ENCODE measurements at regions not wholly inside any gene's neighbourhood (a gene's known extent, or its start where the extent isn't known, plus 50 kb on each side); places are given as distances from the start of the nearest gene placed in this dataset.
A peak's percentile ranks its signal among the peaks of the same experiment; 100 is the strongest.

DNA sequence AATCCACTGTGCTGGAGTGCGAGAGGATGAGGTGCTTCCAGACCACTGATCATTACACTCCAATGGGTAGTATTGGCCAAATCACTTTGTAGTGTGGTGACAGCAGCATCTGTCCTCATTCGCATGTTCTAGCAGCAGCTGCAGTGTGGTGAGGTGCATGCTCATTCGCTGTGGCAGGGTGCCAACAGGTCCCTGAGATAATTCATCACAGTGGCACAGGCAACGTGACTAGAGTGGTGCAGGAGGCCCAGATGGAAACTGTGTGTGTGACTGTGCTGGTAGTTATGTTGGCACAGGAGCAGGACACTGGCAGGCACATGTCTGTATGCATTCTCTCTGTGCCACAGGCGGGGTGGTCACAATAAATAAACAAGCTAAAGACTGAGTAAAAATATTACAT, 329.5 kb upstream of the SYT4 start:
- Histone ChIP-seq H3K36me3 (ENCODE audit: control insufficient read depth, insufficient read depth, low read length) (no peaks in the 10 kb centered on the region), H3K9me3 (ENCODE audit: control insufficient read depth, low read length) (peaks cover 11% of the 10 kb centered on the region), H3K9ac (ENCODE audit: extremely low read depth, low read length, poor library complexity, severe bottlenecking) (no peak overlapping the region), H3K4me3 (ENCODE audit: low read length) (no peak overlapping the region), H3K4me1 (ENCODE audit: control insufficient read depth, insufficient read depth, low read length) (no peaks in the 10 kb centered on the region), H3K27ac (ENCODE audit: low read depth, low read length) (no peak overlapping the region), H3K27me3 (ENCODE audit: control insufficient read depth, insufficient read depth, low read length, poor library complexity, severe bottlenecking) (no peaks in the 10 kb centered on the region)
- Mint-ChIP-seq H3K9me3 (peaks cover 14% of the 10 kb centered on the region), H3K4me3 (no peak overlapping the region), H3K27ac (no peak overlapping the region), H3K36me3 (ENCODE audit: low read depth) (peaks cover 2% of the 10 kb centered on the region), H3K27me3 (ENCODE audit: insufficient read depth) (no peaks in the 10 kb centered on the region), H3K4me1 (no peaks in the 10 kb centered on the region)
- 95 to 100% methylated on average over 1 to 4 of the region's 5 CpGs for WGBS, 2 experiments (ENCODE audit: insufficient coverage in 1 of 2, insufficient read length in 1 of 2)
- TF ChIP-seq CTCF (conservative IDR thresholded peaks at IDR 0.05): no peak
- DNase-seq: no peak

DNA sequence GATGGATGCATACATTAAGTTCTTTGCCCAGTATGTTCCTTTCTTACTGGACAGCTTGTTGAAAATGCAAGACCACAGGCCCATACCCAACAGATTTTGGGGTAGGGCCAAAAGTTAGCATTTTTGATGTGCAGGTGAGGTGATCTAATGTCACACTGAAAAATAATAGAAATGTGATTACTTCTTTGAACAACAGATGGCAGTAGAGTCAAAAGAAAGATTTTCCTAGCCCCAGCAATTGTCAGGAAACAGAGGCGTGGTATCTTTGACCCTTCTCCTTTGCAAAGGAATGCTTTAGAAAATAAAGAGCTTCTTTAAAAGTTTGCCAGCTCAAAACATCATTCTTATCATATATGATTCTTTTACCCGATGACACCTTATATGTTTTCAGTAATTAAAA, 343.6 kb upstream of the SYT4 start:
- Mint-ChIP-seq H3K36me3 (ENCODE audit: low read depth) (no peaks in the 10 kb centered on the region), H3K4me3 (no peak overlapping the region), H3K27me3 (ENCODE audit: insufficient read depth) (peaks cover 2% of the 10 kb centered on the region), H3K9me3 (no peaks in the 10 kb centered on the region), H3K4me1 (no peaks in the 10 kb centered on the region), H3K27ac (no peak overlapping the region)
- H3K36me3 ChIP-seq (ENCODE audit: control insufficient read depth, insufficient read depth, low read length): no peaks in the 10 kb centered on the region
- no peaks in the 10 kb centered on the region for H3K9me3 ChIP-seq (ENCODE audit: control insufficient read depth, low read length)
- WGBS, 2 experiments (ENCODE audit: insufficient coverage in 1 of 2, insufficient read length in 1 of 2): 12% methylated on average over 1 of the region's 2 CpGs; no CpG with 5 or more reads in 1 of the 2 experiments
- DNase-seq: peak; percentile 39
- H3K4me3 ChIP-seq (ENCODE audit: low read length): no peak overlapping the region
- H3K27ac ChIP-seq (ENCODE audit: low read depth, low read length): no peak overlapping the region
- no peaks in the 10 kb centered on the region for H3K27me3 ChIP-seq (ENCODE audit: control insufficient read depth, insufficient read depth, low read length, poor library complexity, severe bottlenecking)
- peak; percentile 77 for TF ChIP-seq CTCF (conservative IDR thresholded peaks at IDR 0.05)
- H3K4me1 ChIP-seq (ENCODE audit: control insufficient read depth, insufficient read depth, low read length): no peaks in the 10 kb centered on the region
- H3K9ac ChIP-seq (ENCODE audit: extremely low read depth, low read length, poor library complexity, severe bottlenecking): no peak overlapping the region

GRCh38 chr18:43622024-43622423, 344.7 kb upstream of the SYT4 start:
- Histone ChIP-seq H3K36me3 (ENCODE audit: control insufficient read depth, insufficient read depth, low read length) (no peaks in the 10 kb centered on the region), H3K9me3 (ENCODE audit: control insufficient read depth, low read length) (no peaks in the 10 kb centered on the region), H3K4me1 (ENCODE audit: control insufficient read depth, insufficient read depth, low read length) (peaks cover 4% of the 10 kb centered on the region), H3K27ac (ENCODE audit: low read depth, low read length) (no peak overlapping the region), H3K9ac (ENCODE audit: extremely low read depth, low read length, poor library complexity, severe bottlenecking) (no peak overlapping the region), H3K27me3 (ENCODE audit: control insufficient read depth, insufficient read depth, low read length, poor library complexity, severe bottlenecking) (no peaks in the 10 kb centered on the region), H3K4me3 (ENCODE audit: low read length) (no peak overlapping the region)
- WGBS, 2 experiments (ENCODE audit: insufficient coverage in 1 of 2, insufficient read length in 1 of 2): 94 to 100% methylated on average over 1 to 3 of the region's 3 CpGs
- no peak overlapping the region for H3K4me3 Mint-ChIP-seq
- DNase-seq: no peak
- no peak overlapping the region for H3K27ac Mint-ChIP-seq
- no peaks in the 10 kb centered on the region for H3K36me3 Mint-ChIP-seq (ENCODE audit: low read depth)
- no peaks in the 10 kb centered on the region for H3K9me3 Mint-ChIP-seq
- TF ChIP-seq CTCF (conservative IDR thresholded peaks at IDR 0.05): no peak
- peaks cover 7% of the 10 kb centered on the region for H3K4me1 Mint-ChIP-seq
- no peaks in the 10 kb centered on the region for H3K27me3 Mint-ChIP-seq (ENCODE audit: insufficient read depth)

Data from endodermal cell (in vitro differentiated cells).